22Rv1 (cell line): ENCODE measurements at regions not wholly inside any gene's neighbourhood (a gene's known extent, or its start where the extent isn't known, plus 50 kb on each side); places are given as distances from the start of the nearest gene placed in this dataset.

Source experiments
- CTCF ChIP-seq: fragments of 450-650 bp; IDR thresholded peaks from 2 replicates; pipeline ENCODE4 v1.5.1; 2017; ENCODE audit warnings: mild to moderate bottlenecking
- ZFX ChIP-seq: fragments of 450-650 bp; IDR thresholded peaks from 2 replicates; pipeline ENCODE4 v1.6.1; 2017; ENCODE audit warnings: antibody characterized with exemption, borderline replicate concordance

GRCh38 chr5:13263701-13264100 lies 680.8 kb downstream of the DNAH5 start:
- TF ChIP-seq CTCF (no peak), ZFX (no peak)
